ENCODE measurements at regions not wholly inside any gene's neighbourhood (a gene's known extent, or its start where the extent isn't known, plus 50 kb on each side); places are given as distances from the start of the nearest gene placed in this dataset.

DNA sequence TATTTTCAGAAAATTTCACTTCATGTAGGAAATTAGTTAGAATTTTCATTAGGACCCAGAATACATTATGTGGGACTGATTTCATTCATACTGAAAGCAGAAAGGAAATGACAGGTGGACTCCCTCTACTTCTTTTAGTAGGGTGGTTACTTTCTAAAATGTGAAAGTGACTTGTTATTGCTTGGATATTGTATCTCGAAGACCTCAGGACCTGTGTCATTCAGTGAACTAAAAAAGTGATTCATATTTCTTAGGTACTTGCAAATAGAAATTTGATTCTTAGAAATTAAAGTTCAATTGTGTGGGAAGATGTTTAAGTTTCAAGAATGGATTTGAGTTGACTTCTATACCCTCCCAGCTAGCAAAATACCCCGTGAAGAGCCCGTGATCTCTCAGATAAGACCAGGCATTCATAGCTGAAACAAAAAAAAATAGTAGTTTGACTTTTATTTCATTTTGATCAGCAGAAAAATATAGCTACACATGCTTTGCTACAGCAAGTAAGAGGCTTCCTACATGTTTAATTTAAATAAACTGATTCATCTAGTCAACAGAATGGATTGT lies 1037.1 kb downstream of the GATA3 start:
- WGBS (ENCODE audit: extremely low coverage, insufficient coverage, low lambda C conversion rate): no CpG with 5 or more reads among the region's 3 CpGs
- Histone ChIP-seq H3K27ac (ENCODE audit: low read depth, low read length) (no peak overlapping the region), H3K4me1 (ENCODE audit: control insufficient read depth, low read depth, low read length) (no peaks in the 10 kb centered on the region), H3K27me3 (ENCODE audit: insufficient read depth, low read length, poor library complexity) (peaks cover 4% of the 10 kb centered on the region), H3K79me1 (ENCODE audit: low read length) (no peaks in the 10 kb centered on the region), H3K4me2 (ENCODE audit: low read length) (no peak overlapping the region), H3K36me3 (ENCODE audit: control insufficient read depth, insufficient read depth, low read length) (no peaks in the 10 kb centered on the region), H2BK15ac (replicated peaks; ENCODE audit: low read depth) (no peak overlapping the region), H2BK5ac (ENCODE audit: low read length) (no peak overlapping the region), H4K5ac (ENCODE audit: low read length) (no peak overlapping the region), H3K23ac (ENCODE audit: low read length) (no peak overlapping the region), H3K4me3 (ENCODE audit: low read length) (no peak overlapping the region), H3K18ac (ENCODE audit: low read length) (no peak overlapping the region), H3K9ac (ENCODE audit: low read length) (no peak overlapping the region), H3K56ac (ENCODE audit: low read length) (no peak overlapping the region), H3K4ac (ENCODE audit: low read depth, low read length) (no peak overlapping the region), H2AK5ac (ENCODE audit: low read length) (no peak overlapping the region), H3K79me2 (ENCODE audit: control insufficient read depth, insufficient read depth, low read length) (no peaks in the 10 kb centered on the region), H4K8ac (ENCODE audit: low read depth, low read length) (no peak overlapping the region), H2BK120ac (ENCODE audit: low read depth, low read length) (no peak overlapping the region)
- no peak for DNase-seq

DNA sequence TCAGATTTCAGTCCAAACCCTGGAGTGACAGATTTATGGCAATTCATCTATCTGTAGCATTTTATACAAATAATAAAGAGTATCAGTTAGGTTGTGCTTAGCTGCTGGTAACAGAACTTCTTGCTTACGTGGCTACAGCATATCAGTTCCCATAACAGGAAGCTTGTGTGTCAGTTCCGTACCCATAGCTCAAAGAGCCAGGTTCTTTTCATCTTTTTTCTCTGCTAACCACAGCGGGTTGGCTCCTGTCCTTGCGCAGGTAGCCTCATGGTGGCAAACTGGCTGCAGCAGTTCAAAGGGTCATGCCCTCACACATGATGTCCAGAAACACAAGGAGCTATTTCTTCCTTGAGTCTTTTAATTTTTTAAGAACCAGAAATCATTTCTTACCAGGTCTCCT lies 1041.8 kb downstream of the GATA3 start:
- no CpG with 5 or more reads among the region's 4 CpGs for WGBS (ENCODE audit: extremely low coverage, insufficient coverage, low lambda C conversion rate)
- no peak overlapping the region for H2AK5ac ChIP-seq (ENCODE audit: low read length)
- H3K18ac ChIP-seq (ENCODE audit: low read length): no peak overlapping the region
- H3K4me1 ChIP-seq (ENCODE audit: control insufficient read depth, low read depth, low read length): no peaks in the 10 kb centered on the region
- H3K23ac ChIP-seq (ENCODE audit: low read length): no peak overlapping the region
- no peaks in the 10 kb centered on the region for H3K79me1 ChIP-seq (ENCODE audit: low read length)
- H4K5ac ChIP-seq (ENCODE audit: low read length): no peak overlapping the region
- no peak for DNase-seq
- no peak overlapping the region for H3K56ac ChIP-seq (ENCODE audit: low read length)
- H2BK120ac ChIP-seq (ENCODE audit: low read depth, low read length): no peak overlapping the region
- H4K8ac ChIP-seq (ENCODE audit: low read depth, low read length): no peak overlapping the region
- H3K79me2 ChIP-seq (ENCODE audit: control insufficient read depth, insufficient read depth, low read length): no peaks in the 10 kb centered on the region
- H3K4me2 ChIP-seq (ENCODE audit: low read length): no peak overlapping the region
- no peak overlapping the region for H2BK15ac ChIP-seq (replicated peaks; ENCODE audit: low read depth)
- H3K27ac ChIP-seq (ENCODE audit: low read depth, low read length): no peak overlapping the region
- H3K9ac ChIP-seq (ENCODE audit: low read length): no peak overlapping the region
- no peak overlapping the region for H2BK5ac ChIP-seq (ENCODE audit: low read length)
- H3K4me3 ChIP-seq (ENCODE audit: low read length): no peak overlapping the region
- peaks cover 4% of the 10 kb centered on the region for H3K27me3 ChIP-seq (ENCODE audit: insufficient read depth, low read length, poor library complexity)
- peak overlapping the region; percentile 81 for H3K4ac ChIP-seq (ENCODE audit: low read depth, low read length)
- H3K36me3 ChIP-seq (ENCODE audit: control insufficient read depth, insufficient read depth, low read length): no peaks in the 10 kb centered on the region

DNA sequence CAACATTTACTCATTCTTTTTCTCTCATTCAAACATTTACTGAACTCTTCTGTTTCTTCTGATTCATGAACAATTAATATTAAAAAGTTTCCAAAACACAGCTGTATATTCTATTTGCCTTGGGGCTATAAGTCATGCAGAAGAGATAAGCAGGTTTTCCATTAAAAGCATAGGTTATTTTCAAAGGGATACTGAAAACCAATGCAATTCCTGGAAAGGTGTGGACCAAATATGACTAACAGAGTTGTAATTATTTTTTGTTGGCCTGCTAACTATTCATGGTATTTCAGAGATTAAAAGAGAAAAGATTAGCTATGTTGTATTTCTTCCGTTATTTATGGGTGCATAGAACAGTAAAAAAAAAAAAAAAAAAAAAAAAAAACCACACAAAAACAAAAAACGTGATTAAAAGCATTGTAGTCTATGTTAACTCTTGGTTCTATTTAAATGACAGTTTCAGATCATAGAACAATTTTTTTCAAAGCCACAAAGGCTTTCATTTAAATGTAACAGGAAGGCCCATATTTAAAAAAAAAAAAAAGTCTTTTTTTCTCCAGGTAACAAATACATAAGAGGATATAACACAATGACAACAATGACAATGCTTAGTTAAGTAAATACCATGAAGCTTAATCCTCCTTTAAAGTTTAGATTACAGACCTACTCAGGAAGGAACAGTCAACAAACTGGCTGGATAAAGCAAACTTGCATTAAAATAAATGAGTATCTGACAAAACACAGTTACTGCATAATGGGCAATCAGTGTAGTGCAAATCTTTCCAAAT lies 1042.9 kb downstream of the GATA3 start:
- Histone ChIP-seq H2BK120ac (ENCODE audit: low read depth, low read length) (no peak overlapping the region), H3K79me2 (ENCODE audit: control insufficient read depth, insufficient read depth, low read length) (no peaks in the 10 kb centered on the region), H3K36me3 (ENCODE audit: control insufficient read depth, insufficient read depth, low read length) (no peaks in the 10 kb centered on the region), H3K56ac (ENCODE audit: low read length) (no peak overlapping the region), H4K5ac (ENCODE audit: low read length) (no peak overlapping the region), H3K27ac (ENCODE audit: low read depth, low read length) (no peak overlapping the region), H3K27me3 (ENCODE audit: insufficient read depth, low read length, poor library complexity) (peaks cover 4% of the 10 kb centered on the region), H3K18ac (ENCODE audit: low read length) (no peak overlapping the region), H2BK15ac (replicated peaks; ENCODE audit: low read depth) (no peak overlapping the region), H3K4me3 (ENCODE audit: low read length) (no peak overlapping the region), H3K79me1 (ENCODE audit: low read length) (no peaks in the 10 kb centered on the region), H2BK5ac (ENCODE audit: low read length) (no peak overlapping the region), H3K4ac (ENCODE audit: low read depth, low read length) (no peak overlapping the region), H3K23ac (ENCODE audit: low read length) (no peak overlapping the region), H2AK5ac (ENCODE audit: low read length) (no peak overlapping the region), H3K9ac (ENCODE audit: low read length) (no peak overlapping the region), H3K4me2 (ENCODE audit: low read length) (no peak overlapping the region), H4K8ac (ENCODE audit: low read depth, low read length) (no peak overlapping the region), H3K4me1 (ENCODE audit: control insufficient read depth, low read depth, low read length) (no peaks in the 10 kb centered on the region)
- WGBS (ENCODE audit: extremely low coverage, insufficient coverage, low lambda C conversion rate): no CpG with 5 or more reads among the region's 2 CpGs
- DNase-seq: peak; percentile 35

DNA sequence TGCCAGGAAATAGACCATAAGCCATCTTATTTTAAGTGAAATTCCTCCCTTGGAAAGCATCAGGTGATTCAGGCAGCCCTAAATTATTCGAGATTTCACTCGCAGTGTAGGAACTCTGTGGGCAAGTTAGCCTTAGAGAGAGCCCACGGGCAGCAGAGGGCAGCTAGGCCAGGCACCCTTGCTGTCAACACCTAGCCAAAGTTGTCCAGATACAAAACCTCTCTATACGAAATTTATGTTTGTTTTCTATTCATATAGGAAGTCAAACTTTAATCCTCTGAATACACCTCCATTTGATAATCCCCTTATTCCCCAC lies 1043.5 kb downstream of the GATA3 start:
- no peak overlapping the region for H3K4ac ChIP-seq (ENCODE audit: low read depth, low read length)
- peaks cover 4% of the 10 kb centered on the region for H3K27me3 ChIP-seq (ENCODE audit: insufficient read depth, low read length, poor library complexity)
- no peak overlapping the region for H4K8ac ChIP-seq (ENCODE audit: low read depth, low read length)
- no peak overlapping the region for H3K4me3 ChIP-seq (ENCODE audit: low read length)
- H2BK5ac ChIP-seq (ENCODE audit: low read length): no peak overlapping the region
- H2AK5ac ChIP-seq (ENCODE audit: low read length): no peak overlapping the region
- H3K79me2 ChIP-seq (ENCODE audit: control insufficient read depth, insufficient read depth, low read length): no peaks in the 10 kb centered on the region
- H3K9ac ChIP-seq (ENCODE audit: low read length): no peak overlapping the region
- no peaks in the 10 kb centered on the region for H3K4me1 ChIP-seq (ENCODE audit: control insufficient read depth, low read depth, low read length)
- no peak overlapping the region for H4K5ac ChIP-seq (ENCODE audit: low read length)
- no peak overlapping the region for H2BK15ac ChIP-seq (replicated peaks; ENCODE audit: low read depth)
- H3K27ac ChIP-seq (ENCODE audit: low read depth, low read length): no peak overlapping the region
- no peaks in the 10 kb centered on the region for H3K79me1 ChIP-seq (ENCODE audit: low read length)
- no peak overlapping the region for H3K4me2 ChIP-seq (ENCODE audit: low read length)
- H2BK120ac ChIP-seq (ENCODE audit: low read depth, low read length): no peak overlapping the region
- H3K18ac ChIP-seq (ENCODE audit: low read length): no peak overlapping the region
- H3K56ac ChIP-seq (ENCODE audit: low read length): no peak overlapping the region
- no peak overlapping the region for H3K23ac ChIP-seq (ENCODE audit: low read length)
- WGBS (ENCODE audit: extremely low coverage, insufficient coverage, low lambda C conversion rate): no CpG with 5 or more reads among the region's 4 CpGs
- no peaks in the 10 kb centered on the region for H3K36me3 ChIP-seq (ENCODE audit: control insufficient read depth, insufficient read depth, low read length)
- no peak for DNase-seq

DNA sequence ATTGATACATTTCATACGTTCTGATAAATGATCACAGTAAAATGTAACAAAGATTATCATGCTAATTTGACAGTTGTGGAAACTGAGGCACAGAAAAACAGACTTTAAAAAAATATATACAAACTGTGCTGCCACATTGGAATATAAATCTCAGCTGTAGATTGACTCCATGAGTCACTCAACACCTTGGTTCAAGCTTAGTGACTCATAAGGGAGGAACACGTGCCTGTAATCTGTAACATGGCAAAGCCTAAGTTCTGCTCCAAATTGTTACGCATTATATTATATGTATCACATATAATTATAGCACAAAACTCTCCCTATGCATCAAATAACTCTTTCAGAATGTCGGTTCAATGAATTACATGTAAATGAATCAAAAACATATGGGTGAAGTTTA lies 1047.5 kb downstream of the GATA3 start:
- H2BK120ac ChIP-seq (ENCODE audit: low read depth, low read length): no peak overlapping the region
- H4K5ac ChIP-seq (ENCODE audit: low read length): no peak overlapping the region
- no peak overlapping the region for H3K23ac ChIP-seq (ENCODE audit: low read length)
- no peak overlapping the region for H3K4ac ChIP-seq (ENCODE audit: low read depth, low read length)
- H3K4me1 ChIP-seq (ENCODE audit: control insufficient read depth, low read depth, low read length): no peaks in the 10 kb centered on the region
- no peak overlapping the region for H3K4me2 ChIP-seq (ENCODE audit: low read length)
- peak; percentile 28 for DNase-seq
- no peaks in the 10 kb centered on the region for H3K27me3 ChIP-seq (ENCODE audit: insufficient read depth, low read length, poor library complexity)
- no peak overlapping the region for H3K9ac ChIP-seq (ENCODE audit: low read length)
- H4K8ac ChIP-seq (ENCODE audit: low read depth, low read length): no peak overlapping the region
- no peak overlapping the region for H2BK15ac ChIP-seq (replicated peaks; ENCODE audit: low read depth)
- H3K4me3 ChIP-seq (ENCODE audit: low read length): no peak overlapping the region
- no peak overlapping the region for H3K56ac ChIP-seq (ENCODE audit: low read length)
- no peaks in the 10 kb centered on the region for H3K79me2 ChIP-seq (ENCODE audit: control insufficient read depth, insufficient read depth, low read length)
- no peak overlapping the region for H2AK5ac ChIP-seq (ENCODE audit: low read length)
- H2BK5ac ChIP-seq (ENCODE audit: low read length): no peak overlapping the region
- no peaks in the 10 kb centered on the region for H3K36me3 ChIP-seq (ENCODE audit: control insufficient read depth, insufficient read depth, low read length)
- WGBS (ENCODE audit: extremely low coverage, insufficient coverage, low lambda C conversion rate): no CpG with 5 or more reads among the region's 4 CpGs
- H3K79me1 ChIP-seq (ENCODE audit: low read length): no peaks in the 10 kb centered on the region
- no peak overlapping the region for H3K18ac ChIP-seq (ENCODE audit: low read length)
- no peak overlapping the region for H3K27ac ChIP-seq (ENCODE audit: low read depth, low read length)

DNA sequence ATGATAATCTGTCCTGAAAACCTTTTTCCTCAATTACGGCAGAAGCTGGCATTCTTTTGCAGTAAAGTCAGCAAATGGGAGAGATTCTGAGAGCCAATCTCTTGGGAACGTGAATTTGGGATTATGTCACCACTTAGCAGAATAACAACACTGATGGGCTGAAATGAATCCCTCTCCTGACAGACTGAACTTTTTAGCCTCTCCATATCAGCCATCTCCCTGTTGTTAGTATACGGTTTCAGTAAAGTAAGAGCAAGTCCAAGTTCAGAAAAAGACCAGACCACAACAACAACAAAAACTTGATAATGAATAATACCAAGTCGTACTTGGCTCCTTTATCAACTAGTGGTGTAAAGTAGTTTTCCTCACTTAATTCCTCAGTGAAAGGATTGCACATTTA lies 1048.8 kb downstream of the GATA3 start:
- Histone ChIP-seq H3K4me1 (ENCODE audit: control insufficient read depth, low read depth, low read length) (no peaks in the 10 kb centered on the region), H3K23ac (ENCODE audit: low read length) (no peak overlapping the region), H3K27me3 (ENCODE audit: insufficient read depth, low read length, poor library complexity) (no peaks in the 10 kb centered on the region), H3K27ac (ENCODE audit: low read depth, low read length) (no peak overlapping the region), H4K5ac (ENCODE audit: low read length) (no peak overlapping the region), H3K36me3 (ENCODE audit: control insufficient read depth, insufficient read depth, low read length) (no peaks in the 10 kb centered on the region), H3K18ac (ENCODE audit: low read length) (no peak overlapping the region), H2AK5ac (ENCODE audit: low read length) (no peak overlapping the region), H3K79me1 (ENCODE audit: low read length) (no peaks in the 10 kb centered on the region), H2BK120ac (ENCODE audit: low read depth, low read length) (no peak overlapping the region), H3K4me3 (ENCODE audit: low read length) (no peak overlapping the region), H3K56ac (ENCODE audit: low read length) (no peak overlapping the region), H4K8ac (ENCODE audit: low read depth, low read length) (no peak overlapping the region), H3K9ac (ENCODE audit: low read length) (no peak overlapping the region), H2BK15ac (replicated peaks; ENCODE audit: low read depth) (no peak overlapping the region), H2BK5ac (ENCODE audit: low read length) (no peak overlapping the region), H3K4ac (ENCODE audit: low read depth, low read length) (no peak overlapping the region), H3K79me2 (ENCODE audit: control insufficient read depth, insufficient read depth, low read length) (no peaks in the 10 kb centered on the region), H3K4me2 (ENCODE audit: low read length) (no peak overlapping the region)
- WGBS (ENCODE audit: extremely low coverage, insufficient coverage, low lambda C conversion rate): no CpG with 5 or more reads among the region's 4 CpGs
- peak; percentile 61 for DNase-seq

Data from mesendoderm (in vitro differentiated cells).